GM23248 (cell line): ENCODE measurements at regions not wholly inside any gene's neighbourhood (a gene's known extent, or its start where the extent isn't known, plus 50 kb on each side); places are given as distances from the start of the nearest gene placed in this dataset.

Source experiments
- DNase-seq: peaks from one replicate; pipeline ENCODE4 v3.0.0-alpha.2; 2015
- H2AFZ ChIP-seq: fragments of 200-600 bp; sonication (generic); 2 replicates; pipeline ENCODE4 v1.6.1; 2016; ENCODE audit warnings: antibody characterized with exemption
- H3F3A ChIP-seq: fragments of 200-600 bp; sonication (generic); 2 replicates; pipeline ENCODE4 v1.6.1; 2016; ENCODE audit warnings: mild to moderate bottlenecking, antibody characterized with exemption, mixed run types; ENCODE audit not compliant: insufficient read depth
- H3K27ac ChIP-seq: fragments of 200-600 bp; sonication (generic); 2 replicates; pipeline ENCODE4 v1.5.1; 2016; ENCODE audit warnings: mild to moderate bottlenecking
- H3K27me3 ChIP-seq: fragments of 200-600 bp; sonication (generic); replicated peaks from 2 replicates; pipeline ENCODE4 v1.6.1; 2016; ENCODE audit warnings: mild to moderate bottlenecking; ENCODE audit not compliant: insufficient read depth
- H3K36me3 ChIP-seq: fragments of 200-600 bp; sonication (generic); 2 replicates; pipeline ENCODE4 v1.6.1; 2016; ENCODE audit warnings: low read depth, mild to moderate bottlenecking
- H3K4me1 ChIP-seq: fragments of 200-600 bp; sonication (generic); 2 replicates; pipeline ENCODE4 v1.6.1; 2016; ENCODE audit warnings: mild to moderate bottlenecking; ENCODE audit not compliant: insufficient read depth
- H3K4me2 ChIP-seq: fragments of 200-600 bp; sonication (generic); one replicate; pipeline ENCODE4 v1.6.1; 2016; ENCODE audit warnings: mild to moderate bottlenecking; ENCODE audit not compliant: unreplicated experiment
- H3K4me3 ChIP-seq: fragments of 200-600 bp; sonication (generic); 2 replicates; pipeline ENCODE4 v1.5.1; 2016; ENCODE audit warnings: mild to moderate bottlenecking
- H3K79me2 ChIP-seq: fragments of 200-600 bp; sonication (generic); 2 replicates; pipeline ENCODE4 v1.6.1; 2016; ENCODE audit warnings: mild to moderate bottlenecking; ENCODE audit not compliant: insufficient read depth
- H3K9ac ChIP-seq: fragments of 200-600 bp; sonication (generic); 2 replicates; pipeline ENCODE4 v1.6.1; 2016; ENCODE audit warnings: mild to moderate bottlenecking
- H3K9me2 ChIP-seq: fragments of 200-600 bp; sonication (generic); 2 replicates; pipeline ENCODE4 v1.6.1; 2016; ENCODE audit warnings: mixed run types, mild to moderate bottlenecking, moderate library complexity; ENCODE audit not compliant: insufficient read depth
- H3K9me3 ChIP-seq: fragments of 200-600 bp; sonication (generic); one replicate; pipeline ENCODE4 v1.6.1; 2017; ENCODE audit warnings: low read depth
- H4K20me1 ChIP-seq: fragments of 200-600 bp; sonication (generic); 2 replicates; pipeline ENCODE4 v1.6.0; 2016; ENCODE audit not compliant: insufficient read depth
- EZH2 ChIP-seq: fragments of 200-600 bp; sonication (generic); IDR thresholded peaks from 2 replicates; pipeline ENCODE4 v1.6.1; 2018; ENCODE audit warnings: antibody characterized with exemption, mild to moderate bottlenecking; ENCODE audit not compliant: insufficient read depth, poor library complexity, severe bottlenecking
- EZH2phosphoT487 ChIP-seq: fragments of 200-600 bp; sonication (generic); IDR thresholded peaks from 2 replicates; pipeline ENCODE4 v1.6.1; 2018; ENCODE audit warnings: antibody characterized with exemption, moderate library complexity, mild to moderate bottlenecking, low read depth; ENCODE audit not compliant: insufficient read depth
- WGBS, 2 experiments: methylation state at CpG; one replicate each; pipeline ENCODE4 v1.1.6; 2015 to 2017; ENCODE audit warnings: low lambda C conversion rate in 2 of 2, low coverage in 1 of 2; ENCODE audit errors: missing lambda C conversion rate in 2 of 2; 5-methylcytosine and 5-hydroxymethylcytosine counted together
- in situ Hi-C: fragments of 300-500 bp; cut with MboI; formaldehyde crosslinking; loops from 2 replicates; pipeline ENCODE4 v1.15.0; 2020

GRCh38 chr20:48102076-48102787 is 317.0 kb upstream of the SULF2 start:
- Histone ChIP-seq H3K36me3 (no peaks in the 10 kb centered on the region), H3K4me1 (no peaks in the 10 kb centered on the region), H3K9ac (no peak overlapping the region), H3K4me2 (no peak overlapping the region), H3K27ac (no peak overlapping the region), H3K4me3 (no peak overlapping the region), H3K79me2 (no peaks in the 10 kb centered on the region), H3K9me2 (no peaks in the 10 kb centered on the region), H4K20me1 (no peaks in the 10 kb centered on the region), H3K9me3 (no peaks in the 10 kb centered on the region), H3K27me3 (no peaks in the 10 kb centered on the region), H3F3A (no peaks in the 10 kb centered on the region), H2AFZ (no peak overlapping the region)
- TF ChIP-seq EZH2 (no peak), EZH2phosphoT487 (no peak)
- no peak for DNase-seq
- in situ Hi-C loops: no loop called here
- 76 to 79% methylated on average over 11 of the region's 11 CpGs for WGBS, 2 experiments

GRCh38 chr20:48100483-48100882 is 315.2 kb upstream of the SULF2 start:
- 44% methylated on average over 3 of the region's 3 CpGs for WGBS, 2 experiments
- in situ Hi-C loops: no loop called here

GRCh38 chr20:48098866-48099265 is 313.6 kb upstream of the SULF2 start:
- in situ Hi-C loops: no loop called here
- no peaks in the 10 kb centered on the region for H3K79me2 ChIP-seq
- TF ChIP-seq EZH2 (no peak), EZH2phosphoT487 (no peak)
- H3K4me3 ChIP-seq: no peak overlapping the region
- no peak overlapping the region for H2AFZ ChIP-seq
- H3K27me3 ChIP-seq: no peaks in the 10 kb centered on the region
- no peaks in the 10 kb centered on the region for H3K4me1 ChIP-seq
- no peak overlapping the region for H3K27ac ChIP-seq
- H3K4me2 ChIP-seq: no peak overlapping the region
- no peak for DNase-seq
- no peaks in the 10 kb centered on the region for H3K9me2 ChIP-seq
- no peaks in the 10 kb centered on the region for H3K36me3 ChIP-seq
- WGBS, 2 experiments: 62 to 64% methylated on average over 4 of the region's 4 CpGs
- no peaks in the 10 kb centered on the region for H3K9me3 ChIP-seq
- H4K20me1 ChIP-seq: no peaks in the 10 kb centered on the region
- no peaks in the 10 kb centered on the region for H3F3A ChIP-seq
- H3K9ac ChIP-seq: no peak overlapping the region

More at GRCh38 chr20:48100483-48100882, 315.2 kb upstream of the SULF2 start:
- no peaks in the 10 kb centered on the region for H3K27me3 ChIP-seq
- H3K9ac ChIP-seq: no peak overlapping the region
- no peak overlapping the region for H2AFZ ChIP-seq
- no peaks in the 10 kb centered on the region for H3K9me3 ChIP-seq
- TF ChIP-seq EZH2: no peak
- no peak for TF ChIP-seq EZH2phosphoT487
- no peaks in the 10 kb centered on the region for H3F3A ChIP-seq
- no peaks in the 10 kb centered on the region for H3K9me2 ChIP-seq
- no peak overlapping the region for H3K4me2 ChIP-seq
- H3K4me3 ChIP-seq: no peak overlapping the region
- no peaks in the 10 kb centered on the region for H3K79me2 ChIP-seq
- H3K4me1 ChIP-seq: no peaks in the 10 kb centered on the region
- no peaks in the 10 kb centered on the region for H3K36me3 ChIP-seq
- H4K20me1 ChIP-seq: no peaks in the 10 kb centered on the region
- no peak overlapping the region for H3K27ac ChIP-seq
- DNase-seq: no peak

- no peaks in the 10 kb centered on the region for H3K9me3 ChIP-seq
- WGBS, 2 experiments: 63 to 74% methylated on average over 2 of the region's 2 CpGs
- H2AFZ ChIP-seq: no peak overlapping the region
- H3K4me2 ChIP-seq: no peak overlapping the region
- H3K27ac ChIP-seq: no peak overlapping the region
- H3K79me2 ChIP-seq: no peaks in the 10 kb centered on the region
- in situ Hi-C loops: no loop called here
- no peaks in the 10 kb centered on the region for H3K27me3 ChIP-seq
- no peak for TF ChIP-seq EZH2
- no peak for TF ChIP-seq EZH2phosphoT487
- no peaks in the 10 kb centered on the region for H3F3A ChIP-seq
- peak; percentile 4 for DNase-seq
- H3K9ac ChIP-seq: no peak overlapping the region
- no peaks in the 10 kb centered on the region for H3K4me1 ChIP-seq
- H3K36me3 ChIP-seq: no peaks in the 10 kb centered on the region
- H3K4me3 ChIP-seq: no peak overlapping the region
- H4K20me1 ChIP-seq: no peaks in the 10 kb centered on the region
- no peaks in the 10 kb centered on the region for H3K9me2 ChIP-seq
These were observed 312.8 kb upstream of the SULF2 start for GRCh38 chr20:48098099-48098498.
